ENCODE measurements at regions not wholly inside any gene's neighbourhood (a gene's known extent, or its start where the extent isn't known, plus 50 kb on each side); places are given as distances from the start of the nearest gene placed in this dataset.

- DNase-seq, result no peak
These were observed 89.0 kb downstream of the EFNB1 start for GRCh38 chrX:68917799-68918198.

GRCh38 chrX:68916891-68917290 is 88.1 kb downstream of the EFNB1 start:
- DNase-seq, result no peak

GRCh38 chrX:68915778-68916177 is 87.0 kb downstream of the EFNB1 start:
- no peak for DNase-seq

- DNase-seq, result no peak
These were observed 85.7 kb downstream of the EFNB1 start for GRCh38 chrX:68914479-68914946.

GRCh38 chrX:68913249-68913547 is 84.4 kb downstream of the EFNB1 start:
- DNase-seq, result no peak

GRCh38 chrX:68912113-68912512 is 83.3 kb downstream of the EFNB1 start:
- DNase-seq, result no peak

- no peak for DNase-seq
These were observed 82.1 kb downstream of the EFNB1 start for GRCh38 chrX:68910731-68911428.

GRCh38 chrX:68909945-68910344 is 81.1 kb downstream of the EFNB1 start:
- DNase-seq, result no peak

- DNase-seq, result no peak
These were observed 79.2 kb downstream of the EFNB1 start for GRCh38 chrX:68908071-68908470.

- no peak for DNase-seq
These were observed 74.1 kb downstream of the EFNB1 start for GRCh38 chrX:68902706-68903504.

GRCh38 chrX:68901519-68901918 is 72.7 kb downstream of the EFNB1 start:
- DNase-seq, result no peak

- DNase-seq, result no peak
These were observed 69.8 kb downstream of the EFNB1 start for GRCh38 chrX:68898598-68898997.

- no peak for DNase-seq
These were observed 68.5 kb downstream of the EFNB1 start for GRCh38 chrX:68897118-68897945.

- no peak for DNase-seq
These were observed 67.8 kb downstream of the EFNB1 start for GRCh38 chrX:68896581-68896980.

- no peak for DNase-seq
These were observed 67.0 kb downstream of the EFNB1 start for GRCh38 chrX:68895778-68896177.

GRCh38 chrX:68895341-68895755 is 66.5 kb downstream of the EFNB1 start:
- DNase-seq, result no peak

GRCh38 chrX:68894513-68895340 is 65.9 kb downstream of the EFNB1 start:
- DNase-seq, result no peak

GRCh38 chrX:68894142-68894512 is 65.3 kb downstream of the EFNB1 start:
- no peak for DNase-seq

- no peak for DNase-seq
These were observed 63.8 kb downstream of the EFNB1 start for GRCh38 chrX:68892651-68893050.

GRCh38 chrX:68892134-68892533 is 63.3 kb downstream of the EFNB1 start:
- DNase-seq, result no peak

Measured in activated naive CD4-positive, alpha-beta T cell (primary cell).